ENCODE measurements at regions not wholly inside any gene's neighbourhood (a gene's known extent, or its start where the extent isn't known, plus 50 kb on each side); places are given as distances from the start of the nearest gene placed in this dataset.

DNA sequence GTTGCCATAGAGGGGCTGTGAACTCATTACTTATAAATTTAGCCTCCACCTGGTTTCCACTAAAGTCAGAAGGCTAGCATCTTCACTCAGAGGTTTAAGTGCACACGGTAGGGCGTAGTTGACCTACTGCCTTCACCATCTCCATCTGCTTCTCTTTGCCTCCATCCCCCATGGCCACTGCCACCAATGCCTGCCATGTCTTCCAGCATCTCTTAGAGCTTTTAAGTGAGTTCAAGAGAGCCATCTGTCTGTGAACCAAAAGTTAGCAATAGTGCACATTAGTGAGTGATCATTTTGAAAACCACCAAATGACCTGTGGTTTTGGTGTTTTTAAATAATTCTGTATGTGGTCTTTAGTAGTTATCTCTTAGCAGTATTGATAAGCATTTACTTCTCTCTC is 102.0 kb downstream of the DMRTA1 start (continued):
- TF ChIP-seq REPIN1 (tag by site-specific recombination; IDR thresholded peaks at IDR 0.05; ENCODE audit: low read depth) (no peak), ZNF133 (tag by site-specific recombination; IDR thresholded peaks at IDR 0.05) (no peak), YY1 (tag by site-specific recombination; IDR thresholded peaks at IDR 0.05) (no peak), TCF7L2 (IDR thresholded peaks at IDR 0.05; ENCODE audit: borderline replicate concordance, low read depth, low read length) (no peak), GLI4 (tag by site-specific recombination; IDR thresholded peaks at IDR 0.05) (no peak), ZNF202 (tag by site-specific recombination; IDR thresholded peaks at IDR 0.05; ENCODE audit: borderline replicate concordance) (no peak)
- TF ChIP-seq, protein P1, sequence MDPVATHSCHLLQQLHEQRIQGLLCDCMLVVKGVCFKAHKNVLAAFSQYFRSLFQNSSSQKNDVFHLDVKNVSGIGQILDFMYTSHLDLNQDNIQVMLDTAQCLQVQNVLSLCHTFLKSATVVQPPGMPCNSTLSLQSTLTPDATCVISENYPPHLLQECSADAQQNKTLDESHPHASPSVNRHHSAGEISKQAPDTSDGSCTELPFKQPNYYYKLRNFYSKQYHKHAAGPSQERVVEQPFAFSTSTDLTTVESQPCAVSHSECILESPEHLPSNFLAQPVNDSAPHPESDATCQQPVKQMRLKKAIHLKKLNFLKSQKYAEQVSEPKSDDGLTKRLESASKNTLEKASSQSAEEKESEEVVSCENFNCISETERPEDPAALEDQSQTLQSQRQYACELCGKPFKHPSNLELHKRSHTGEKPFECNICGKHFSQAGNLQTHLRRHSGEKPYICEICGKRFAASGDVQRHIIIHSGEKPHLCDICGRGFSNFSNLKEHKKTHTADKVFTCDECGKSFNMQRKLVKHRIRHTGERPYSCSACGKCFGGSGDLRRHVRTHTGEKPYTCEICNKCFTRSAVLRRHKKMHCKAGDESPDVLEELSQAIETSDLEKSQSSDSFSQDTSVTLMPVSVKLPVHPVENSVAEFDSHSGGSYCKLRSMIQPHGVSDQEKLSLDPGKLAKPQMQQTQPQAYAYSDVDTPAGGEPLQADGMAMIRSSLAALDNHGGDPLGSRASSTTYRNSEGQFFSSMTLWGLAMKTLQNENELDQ (tag by site-specific recombination; IDR thresholded peaks at IDR 0.05; ENCODE audit: low read depth) = no peak
- TF ChIP-seq, protein P2, sequence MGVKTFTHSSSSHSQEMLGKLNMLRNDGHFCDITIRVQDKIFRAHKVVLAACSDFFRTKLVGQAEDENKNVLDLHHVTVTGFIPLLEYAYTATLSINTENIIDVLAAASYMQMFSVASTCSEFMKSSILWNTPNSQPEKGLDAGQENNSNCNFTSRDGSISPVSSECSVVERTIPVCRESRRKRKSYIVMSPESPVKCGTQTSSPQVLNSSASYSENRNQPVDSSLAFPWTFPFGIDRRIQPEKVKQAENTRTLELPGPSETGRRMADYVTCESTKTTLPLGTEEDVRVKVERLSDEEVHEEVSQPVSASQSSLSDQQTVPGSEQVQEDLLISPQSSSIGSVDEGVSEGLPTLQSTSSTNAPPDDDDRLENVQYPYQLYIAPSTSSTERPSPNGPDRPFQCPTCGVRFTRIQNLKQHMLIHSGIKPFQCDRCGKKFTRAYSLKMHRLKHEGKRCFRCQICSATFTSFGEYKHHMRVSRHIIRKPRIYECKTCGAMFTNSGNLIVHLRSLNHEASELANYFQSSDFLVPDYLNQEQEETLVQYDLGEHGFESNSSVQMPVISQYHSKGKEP (tag by site-specific recombination; IDR thresholded peaks at IDR 0.05) = no peak

DNA sequence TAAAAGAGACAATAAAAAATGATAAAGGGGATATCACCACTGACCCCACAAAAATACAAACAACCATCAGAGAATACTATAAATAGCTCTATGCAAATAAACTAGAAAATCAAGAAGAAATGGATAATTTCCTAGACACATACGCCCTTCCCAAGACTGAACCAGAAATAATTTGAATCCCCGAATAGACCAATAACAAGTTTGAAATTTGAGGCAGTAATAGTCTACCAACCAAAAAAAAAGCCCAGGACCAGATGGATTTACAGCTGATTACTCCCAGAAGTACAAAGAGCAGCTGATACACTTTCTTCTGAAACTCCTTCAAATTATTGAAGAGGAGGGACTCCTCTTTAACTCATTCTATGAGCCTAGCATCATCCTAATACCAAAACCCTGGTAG is 128.1 kb downstream of the DMRTA1 start:
- POLR2A ChIA-PET = no interaction called here
- CTCF ChIA-PET = no interaction called here
- Histone ChIP-seq H3K36me3 (ENCODE audit: control insufficient read depth in 2 of 2, insufficient read depth in 1 of 2, low read length in 2 of 2) (no peaks in the 10 kb centered on the region), H3K27ac (ENCODE audit: extremely low read depth, low read depth, low read length) (no peak overlapping the region), H3K9me3 (ENCODE audit: control insufficient read depth, insufficient read depth, low read depth, low read length) (no peaks in the 10 kb centered on the region), H3K4me1 (ENCODE audit: control insufficient read depth, insufficient read depth, low read length) (no peaks in the 10 kb centered on the region), H3K4me3 (ENCODE audit: low read depth, low read length) (no peak overlapping the region)
- TF ChIP-seq ZNF132 (tag by site-specific recombination; IDR thresholded peaks at IDR 0.05; ENCODE audit: borderline replicate concordance) = no peak
- no peak for TF ChIP-seq ZNF202 (tag by site-specific recombination; IDR thresholded peaks at IDR 0.05; ENCODE audit: borderline replicate concordance)
- TF ChIP-seq ZNF660 (tag by site-specific recombination; IDR thresholded peaks at IDR 0.05) = no peak
- no peak for TF ChIP-seq GLIS1 (tag by site-specific recombination; IDR thresholded peaks at IDR 0.05)

DNA sequence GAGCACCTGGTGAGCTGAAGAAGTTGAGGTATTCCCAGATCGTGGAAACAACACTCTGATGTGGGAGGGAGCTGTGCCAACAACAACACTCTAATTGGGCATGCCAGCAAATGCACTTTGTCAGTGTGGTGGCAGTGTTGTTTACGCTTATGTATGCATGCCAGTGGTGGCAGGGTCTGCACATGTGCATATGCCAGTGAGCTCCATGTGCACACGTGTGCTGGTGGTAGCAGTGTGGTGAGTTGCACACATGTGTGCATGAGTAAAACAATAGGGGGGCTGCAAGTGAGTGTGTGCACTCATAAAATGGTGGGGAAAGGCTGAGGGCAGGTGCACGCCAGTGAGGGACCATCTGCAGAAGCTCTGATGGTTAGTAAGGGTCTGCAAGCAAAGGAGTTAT is 134.2 kb downstream of the DMRTA1 start:
- CTCF ChIA-PET = no interaction called here

More for the DNA sequence above, 134.2 kb downstream of the DMRTA1 start:
- Histone ChIP-seq H3K4me1 (ENCODE audit: control insufficient read depth, insufficient read depth, low read length) (no peaks in the 10 kb centered on the region), H3K9me3 (ENCODE audit: control insufficient read depth, insufficient read depth, low read depth, low read length) (no peaks in the 10 kb centered on the region), H3K36me3 (ENCODE audit: control insufficient read depth in 2 of 2, insufficient read depth in 1 of 2, low read length in 2 of 2) (no peaks in the 10 kb centered on the region), H3K27ac (ENCODE audit: extremely low read depth, low read depth, low read length) (no peak overlapping the region), H3K4me3 (ENCODE audit: low read depth, low read length) (no peak overlapping the region)
- POLR2A ChIA-PET = no interaction called here
- TF ChIP-seq, protein P3, sequence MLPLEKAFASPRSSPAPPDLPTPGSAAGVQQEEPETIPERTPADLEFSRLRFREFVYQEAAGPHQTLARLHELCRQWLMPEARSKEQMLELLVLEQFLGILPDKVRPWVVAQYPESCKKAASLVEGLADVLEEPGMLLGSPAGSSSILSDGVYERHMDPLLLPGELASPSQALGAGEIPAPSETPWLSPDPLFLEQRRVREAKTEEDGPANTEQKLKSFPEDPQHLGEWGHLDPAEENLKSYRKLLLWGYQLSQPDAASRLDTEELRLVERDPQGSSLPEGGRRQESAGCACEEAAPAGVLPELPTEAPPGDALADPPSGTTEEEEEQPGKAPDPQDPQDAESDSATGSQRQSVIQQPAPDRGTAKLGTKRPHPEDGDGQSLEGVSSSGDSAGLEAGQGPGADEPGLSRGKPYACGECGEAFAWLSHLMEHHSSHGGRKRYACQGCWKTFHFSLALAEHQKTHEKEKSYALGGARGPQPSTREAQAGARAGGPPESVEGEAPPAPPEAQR (tag by site-specific recombination; IDR thresholded peaks at IDR 0.05) = no peak
- TF ChIP-seq ZNF623 (tag by site-specific recombination; IDR thresholded peaks at IDR 0.05) (no peak), ZFP41 (tag by site-specific recombination; IDR thresholded peaks at IDR 0.05; ENCODE audit: borderline replicate concordance) (no peak), ZFP69B (tag by site-specific recombination; IDR thresholded peaks at IDR 0.05) (no peak), ZNF837 (tag by site-specific recombination; IDR thresholded peaks at IDR 0.05) (no peak), ZNF571 (tag by site-specific recombination; IDR thresholded peaks at IDR 0.05) (no peak), SCRT1 (tag by site-specific recombination; IDR thresholded peaks at IDR 0.05; ENCODE audit: borderline replicate concordance) (no peak), ZNF514 (tag by site-specific recombination; IDR thresholded peaks at IDR 0.05) (no peak)
- TF ChIP-seq, protein P4, sequence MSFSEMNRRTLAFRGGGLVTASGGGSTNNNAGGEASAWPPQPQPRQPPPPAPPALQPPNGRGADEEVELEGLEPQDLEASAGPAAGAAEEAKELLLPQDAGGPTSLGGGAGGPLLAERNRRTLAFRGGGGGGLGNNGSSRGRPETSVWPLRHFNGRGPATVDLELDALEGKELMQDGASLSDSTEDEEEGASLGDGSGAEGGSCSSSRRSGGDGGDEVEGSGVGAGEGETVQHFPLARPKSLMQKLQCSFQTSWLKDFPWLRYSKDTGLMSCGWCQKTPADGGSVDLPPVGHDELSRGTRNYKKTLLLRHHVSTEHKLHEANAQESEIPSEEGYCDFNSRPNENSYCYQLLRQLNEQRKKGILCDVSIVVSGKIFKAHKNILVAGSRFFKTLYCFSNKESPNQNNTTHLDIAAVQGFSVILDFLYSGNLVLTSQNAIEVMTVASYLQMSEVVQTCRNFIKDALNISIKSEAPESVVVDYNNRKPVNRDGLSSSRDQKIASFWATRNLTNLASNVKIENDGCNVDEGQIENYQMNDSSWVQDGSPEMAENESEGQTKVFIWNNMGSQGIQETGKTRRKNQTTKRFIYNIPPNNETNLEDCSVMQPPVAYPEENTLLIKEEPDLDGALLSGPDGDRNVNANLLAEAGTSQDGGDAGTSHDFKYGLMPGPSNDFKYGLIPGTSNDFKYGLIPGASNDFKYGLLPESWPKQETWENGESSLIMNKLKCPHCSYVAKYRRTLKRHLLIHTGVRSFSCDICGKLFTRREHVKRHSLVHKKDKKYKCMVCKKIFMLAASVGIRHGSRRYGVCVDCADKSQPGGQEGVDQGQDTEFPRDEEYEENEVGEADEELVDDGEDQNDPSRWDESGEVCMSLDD (tag by site-specific recombination; IDR thresholded peaks at IDR 0.05) = no peak
- TF ChIP-seq, protein P5, sequence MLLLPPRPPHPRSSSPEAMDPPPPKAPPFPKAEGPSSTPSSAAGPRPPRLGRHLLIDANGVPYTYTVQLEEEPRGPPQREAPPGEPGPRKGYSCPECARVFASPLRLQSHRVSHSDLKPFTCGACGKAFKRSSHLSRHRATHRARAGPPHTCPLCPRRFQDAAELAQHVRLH (tag by site-specific recombination; IDR thresholded peaks at IDR 0.05) = no peak
